ENCODE measurements at regions not wholly inside any gene's neighbourhood (a gene's known extent, or its start where the extent isn't known, plus 50 kb on each side); places are given as distances from the start of the nearest gene placed in this dataset.

DNA sequence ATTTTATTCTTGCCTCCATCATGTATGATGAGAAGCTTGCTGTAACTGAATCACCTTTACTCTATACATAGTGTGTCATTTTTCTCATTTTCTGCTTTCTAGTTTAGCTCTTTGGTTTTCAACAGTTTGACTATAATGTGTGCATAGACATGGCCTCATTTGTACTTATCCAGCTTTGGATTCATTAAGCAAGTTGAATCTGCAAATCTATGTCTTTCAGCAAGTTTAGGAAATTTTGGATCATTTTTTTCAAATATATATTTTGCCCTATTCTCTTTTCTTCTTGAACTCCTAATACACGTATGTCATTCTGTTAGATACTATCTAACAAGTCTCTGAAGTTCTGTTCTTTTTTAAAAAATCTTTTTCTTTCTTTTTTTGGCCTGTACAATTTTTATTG is 57.8 kb downstream of the PRLHR start:
- DNase-seq (no peak), ATAC-seq (no peak)
- Histone ChIP-seq H4K20me1 (ENCODE audit: low read length) (no peaks in the 10 kb centered on the region), H3K27ac (ENCODE audit: low read length) (no peak overlapping the region), H3F3A (ENCODE audit: low read length, unreplicated experiment) (no peaks in the 10 kb centered on the region), H3K27me3 (ENCODE audit: low read length) (peaks cover 24% of the 10 kb centered on the region), H3K4me1 (ENCODE audit: insufficient read depth, low read length) (no peaks in the 10 kb centered on the region), H3K36me3 (ENCODE audit: low read depth, low read length) (no peaks in the 10 kb centered on the region), H3K9me3 (ENCODE audit: low read length) (no peaks in the 10 kb centered on the region), H3K79me2 (ENCODE audit: low read length) (no peaks in the 10 kb centered on the region), H3K9me2 (replicated peaks; ENCODE audit: low read length) (no peaks in the 10 kb centered on the region), H2AFZ (ENCODE audit: low read length) (no peak overlapping the region), H3K9ac (ENCODE audit: low read length) (no peak overlapping the region), H3K4me3 (ENCODE audit: low read length) (no peak overlapping the region), H3K4me2 (ENCODE audit: low read length) (no peak overlapping the region)
- TF ChIP-seq, protein P1, sequence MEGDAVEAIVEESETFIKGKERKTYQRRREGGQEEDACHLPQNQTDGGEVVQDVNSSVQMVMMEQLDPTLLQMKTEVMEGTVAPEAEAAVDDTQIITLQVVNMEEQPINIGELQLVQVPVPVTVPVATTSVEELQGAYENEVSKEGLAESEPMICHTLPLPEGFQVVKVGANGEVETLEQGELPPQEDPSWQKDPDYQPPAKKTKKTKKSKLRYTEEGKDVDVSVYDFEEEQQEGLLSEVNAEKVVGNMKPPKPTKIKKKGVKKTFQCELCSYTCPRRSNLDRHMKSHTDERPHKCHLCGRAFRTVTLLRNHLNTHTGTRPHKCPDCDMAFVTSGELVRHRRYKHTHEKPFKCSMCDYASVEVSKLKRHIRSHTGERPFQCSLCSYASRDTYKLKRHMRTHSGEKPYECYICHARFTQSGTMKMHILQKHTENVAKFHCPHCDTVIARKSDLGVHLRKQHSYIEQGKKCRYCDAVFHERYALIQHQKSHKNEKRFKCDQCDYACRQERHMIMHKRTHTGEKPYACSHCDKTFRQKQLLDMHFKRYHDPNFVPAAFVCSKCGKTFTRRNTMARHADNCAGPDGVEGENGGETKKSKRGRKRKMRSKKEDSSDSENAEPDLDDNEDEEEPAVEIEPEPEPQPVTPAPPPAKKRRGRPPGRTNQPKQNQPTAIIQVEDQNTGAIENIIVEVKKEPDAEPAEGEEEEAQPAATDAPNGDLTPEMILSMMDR (conservative IDR thresholded peaks at IDR 0.05; ENCODE audit: low read depth, low read length) = no peak
- TF ChIP-seq EZH2phosphoT487 (IDR thresholded peaks at IDR 0.05; ENCODE audit: borderline replicate concordance, low read length) = no peak
- TF ChIP-seq EZH2 (IDR thresholded peaks at IDR 0.05; ENCODE audit: low read length, unreplicated experiment) = no peak
- BruUV-seq (replicated peaks) = no TSS peak
- POLR2A ChIA-PET (ENCODE audit: unreplicated experiment) = no interaction called here
- CTCF ChIA-PET = no interaction called here
- intact Hi-C loops (cut with micrococcal nuclease) = no loop called here

DNA sequence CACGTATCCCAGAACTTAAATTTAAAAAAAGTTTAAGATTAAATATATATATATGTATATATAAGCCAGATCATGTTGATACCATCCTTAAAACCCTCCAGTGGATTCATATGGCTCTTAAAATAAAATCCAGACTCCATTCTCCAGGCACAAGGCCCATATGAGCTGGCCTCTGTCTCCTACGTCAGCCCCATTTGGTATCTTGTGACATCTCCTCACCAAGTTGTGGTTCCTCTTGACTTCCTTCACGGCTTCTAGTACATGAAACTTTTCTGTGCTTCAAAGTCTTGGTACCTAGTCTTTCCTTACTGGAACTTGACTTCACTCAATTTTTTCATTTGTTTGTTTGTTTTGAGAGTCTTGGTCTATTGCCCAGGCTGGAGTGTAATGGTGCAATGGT is 61.3 kb downstream of the PRLHR start:
- Histone ChIP-seq H3K9me3 (ENCODE audit: low read length) (no peaks in the 10 kb centered on the region), H3K27ac (ENCODE audit: low read length) (no peak overlapping the region), H3K4me3 (ENCODE audit: low read length) (no peak overlapping the region), H3K9me2 (replicated peaks; ENCODE audit: low read length) (no peaks in the 10 kb centered on the region), H3F3A (ENCODE audit: low read length, unreplicated experiment) (no peaks in the 10 kb centered on the region), H3K27me3 (ENCODE audit: low read length) (peaks cover 6% of the 10 kb centered on the region; the same call in 1 of the 2 replicates), H4K20me1 (ENCODE audit: low read length) (no peaks in the 10 kb centered on the region), H3K9ac (ENCODE audit: low read length) (no peak overlapping the region), H3K36me3 (ENCODE audit: low read depth, low read length) (no peaks in the 10 kb centered on the region), H3K4me2 (ENCODE audit: low read length) (no peak overlapping the region), H2AFZ (ENCODE audit: low read length) (no peak overlapping the region), H3K4me1 (ENCODE audit: insufficient read depth, low read length) (no peaks in the 10 kb centered on the region), H3K79me2 (ENCODE audit: low read length) (no peaks in the 10 kb centered on the region)
- intact Hi-C loops (cut with micrococcal nuclease) = no loop called here
- CTCF ChIA-PET = no interaction called here
- ATAC-seq = no peak
- POLR2A ChIA-PET (ENCODE audit: unreplicated experiment) = no interaction called here
- TF ChIP-seq EZH2 (IDR thresholded peaks at IDR 0.05; ENCODE audit: low read length, unreplicated experiment) = no peak
- TF ChIP-seq EZH2phosphoT487 (IDR thresholded peaks at IDR 0.05; ENCODE audit: borderline replicate concordance, low read length) = no peak
- no peak for DNase-seq
- no TSS peak for BruUV-seq (replicated peaks)

DNA sequence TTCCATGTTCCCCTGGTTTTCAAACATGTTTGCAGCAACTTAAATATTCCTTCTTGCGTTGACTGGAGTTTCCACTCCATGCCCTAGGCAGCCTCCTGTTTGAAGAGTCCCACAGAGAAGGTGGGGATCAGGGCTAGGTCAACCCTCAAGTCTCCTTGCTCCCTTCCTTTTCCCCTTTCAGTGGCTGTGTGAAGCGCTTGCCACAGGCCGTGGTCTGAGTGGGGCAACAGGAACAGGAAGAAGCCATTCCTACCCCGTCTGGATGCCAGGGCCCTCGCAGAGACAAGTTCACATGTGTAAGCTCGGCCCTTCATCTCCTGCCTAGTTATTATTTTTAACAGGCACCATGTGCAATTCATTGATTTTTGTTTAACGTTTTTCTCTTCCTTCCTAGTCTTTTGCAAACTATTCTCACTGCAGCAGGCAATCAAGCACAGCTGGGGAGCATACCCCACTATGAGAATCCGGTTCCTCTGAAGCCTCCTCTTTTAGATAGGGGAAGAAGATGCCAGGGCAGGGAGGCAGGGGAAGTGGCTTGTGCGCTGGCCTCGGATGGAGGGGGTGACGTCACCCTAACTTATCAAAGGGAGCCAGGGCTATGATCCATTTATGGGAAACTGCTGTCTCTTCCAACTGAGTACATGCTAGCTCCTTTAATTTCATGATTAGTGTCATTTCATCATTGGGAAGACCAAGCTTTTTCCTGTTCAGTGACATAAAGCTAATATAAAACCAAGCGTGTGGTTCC is 64.2 kb downstream of the PRLHR start:
- no peak for DNase-seq
- intact Hi-C loops (cut with micrococcal nuclease) = no loop called here
- no peaks in the 10 kb centered on the region for H3K9me2 ChIP-seq (replicated peaks; ENCODE audit: low read length)
- H2AFZ ChIP-seq (ENCODE audit: low read length) = no peak overlapping the region
- no peaks in the 10 kb centered on the region for H3K79me2 ChIP-seq (ENCODE audit: low read length)
- no peaks in the 10 kb centered on the region for H4K20me1 ChIP-seq (ENCODE audit: low read length)
- ATAC-seq = no peak
- H3K9me3 ChIP-seq (ENCODE audit: low read length) = no peaks in the 10 kb centered on the region
- TF ChIP-seq, protein P1 (conservative IDR thresholded peaks at IDR 0.05; ENCODE audit: low read depth, low read length) = no peak
- TF ChIP-seq EZH2 (IDR thresholded peaks at IDR 0.05; ENCODE audit: low read length, unreplicated experiment) = no peak
- no peak overlapping the region for H3K9ac ChIP-seq (ENCODE audit: low read length)
- H3K4me3 ChIP-seq (ENCODE audit: low read length) = no peak overlapping the region
- no peak overlapping the region for H3K27ac ChIP-seq (ENCODE audit: low read length)
- no peaks in the 10 kb centered on the region for H3F3A ChIP-seq (ENCODE audit: low read length, unreplicated experiment)
- no peaks in the 10 kb centered on the region for H3K36me3 ChIP-seq (ENCODE audit: low read depth, low read length)
- H3K4me1 ChIP-seq (ENCODE audit: insufficient read depth, low read length) = no peaks in the 10 kb centered on the region
- POLR2A ChIA-PET (ENCODE audit: unreplicated experiment) = no interaction called here
- CTCF ChIA-PET = no interaction called here
- no TSS peak for BruUV-seq (replicated peaks)
- peaks cover 2% of the 10 kb centered on the region; the same call in 1 of the 2 replicates for H3K27me3 ChIP-seq (ENCODE audit: low read length)
- H3K4me2 ChIP-seq (ENCODE audit: low read length) = no peak overlapping the region

Measured in PC-3 (cell line).